A549 (cell line): ENCODE measurements at regions not wholly inside any gene's neighbourhood (a gene's known extent, or its start where the extent isn't known, plus 50 kb on each side); places are given as distances from the start of the nearest gene placed in this dataset.

Source experiments
- ATAC-seq, 2 experiments: fragments of 200-7000 bp in 1 of 2; fragments of >200 bp in 1 of 2; cut with Nextera tagmentation in 1 of 2; cut with Tn5 transposase in 1 of 2; 3 replicates each; pipeline versions ENCODE4 v1.8.0 to v1.9.1; 2018 to 2020; ENCODE audit warnings: mild to moderate bottlenecking in 1 of 2, moderate library complexity in 1 of 2
- CTCF ChIA-PET: fragments of 300-600 bp; sonication (Branson Sonifier 250); formaldehyde crosslinking; extraction: SDS; loops from one replicate; lab custom pipeline; 2021; ENCODE audit warnings: antibody characterized with exemption, inconsistent platforms; lab: Yijun Ruan, JAX
- POLR2A ChIA-PET: fragments of 350-600 bp; formaldehyde crosslinking; extraction: SDS; loops from one replicate; lab custom pipeline; 2021; ENCODE audit warnings: antibody characterized with exemption, inconsistent platforms; lab: Yijun Ruan, JAX
- DNase-seq, 2 experiments: peaks; one replicate each; pipeline versions ENCODE4 v3.0.0 to v3.0.0-alpha.2; 2011 to 2016; ENCODE audit warnings: low read depth in 1 of 2, low spot score in 1 of 2
- FAIRE-seq: peaks from 2 replicates; lab custom pipeline; 2011; peaks lifted over from hg19 to GRCh38; lab: Jason Lieb, UNC
- H3K27ac ChIP-seq, 2 experiments: fragments of >200 bp; sonication (Bioruptor Twin); formaldehyde crosslinking; 3 replicates each; pipeline ENCODE4 v1.5.1; 2016 to 2017
- H3K4me1 ChIP-seq: fragments of >200 bp; sonication (Bioruptor Twin); formaldehyde crosslinking; 3 replicates; pipeline ENCODE4 v1.6.1; 2016
- H3K4me2 ChIP-seq: fragments of >200 bp; sonication (Bioruptor Twin); formaldehyde crosslinking; 3 replicates; pipeline ENCODE4 v1.6.1; 2016
- H3K4me3 ChIP-seq: fragments of >200 bp; sonication (Bioruptor Twin); formaldehyde crosslinking; 3 replicates; pipeline ENCODE4 v1.5.1; 2016
- H3K9me3 ChIP-seq: fragments of >200 bp; sonication (Bioruptor Twin); formaldehyde crosslinking; 3 replicates; pipeline ENCODE4 v1.6.1; 2016
- BHLHE40 ChIP-seq: IDR thresholded peaks from 2 replicates; pipeline ENCODE4 v1.6.1; 2012; ENCODE audit warnings: low read depth, low read length, inconsistent platforms
- ELK1 ChIP-seq: fragments of 150-350 bp; IDR thresholded peaks from 2 replicates; pipeline ENCODE4 v1.6.1; 2014; ENCODE audit warnings: low read depth, mild to moderate bottlenecking, low read length
- FOSB ChIP-seq: fragments of 250-450 bp; sonication (Bioruptor Pico); IDR thresholded peaks from 2 replicates; pipeline ENCODE4 v1.5.0; 2020; ENCODE audit warnings: mild to moderate bottlenecking, moderate library complexity
- GATA3 ChIP-seq: IDR thresholded peaks from 2 replicates; pipeline ENCODE4 v1.6.1; 2012; ENCODE audit warnings: borderline replicate concordance
- HDAC2 ChIP-seq: fragments of 200-600 bp; sonication (generic); IDR thresholded peaks from 2 replicates; pipeline ENCODE4 v1.6.1; 2016
- HOXB13 ChIP-seq: fragments of 250-450 bp; sonication (Bioruptor Pico); IDR thresholded peaks from 2 replicates; pipeline ENCODE4 v1.5.0; 2020; ENCODE audit warnings: low read depth, mild to moderate bottlenecking, moderate library complexity
- MAFK ChIP-seq: fragments of 450-650 bp; IDR thresholded peaks from 2 replicates; pipeline ENCODE4 v1.6.1; 2014; ENCODE audit not compliant: partially characterized antibody
- MAX ChIP-seq: IDR thresholded peaks from 2 replicates; pipeline ENCODE4 v1.6.1; 2012
- NPAS2 ChIP-seq: fragments of 250-450 bp; sonication (Bioruptor Pico); IDR thresholded peaks from 2 replicates; pipeline ENCODE4 v1.8.0; 2022; ENCODE audit warnings: mild to moderate bottlenecking, moderate library complexity, borderline replicate concordance
- PHF8 ChIP-seq: fragments of 200-600 bp; sonication (generic); IDR thresholded peaks from 2 replicates; pipeline ENCODE4 v1.6.1; 2016; ENCODE audit warnings: low read depth, mild to moderate bottlenecking, antibody characterized with exemption, moderate library complexity, borderline replicate concordance
- RAD21 ChIP-seq, 2 experiments: fragments of >200 bp in 1 of 2; sonication (Bioruptor Twin) in 1 of 2; formaldehyde crosslinking in 1 of 2; IDR thresholded peaks in 1 of 2; conservative IDR thresholded peaks in 1 of 2; 2 replicates in 1 of 2; 3 replicates in 1 of 2; pipeline ENCODE4 v1.6.1; 2012 to 2018; ENCODE audit warnings: inconsistent platforms in 1 of 2
- RCOR1 ChIP-seq: fragments of 150-350 bp; IDR thresholded peaks from 2 replicates; pipeline ENCODE4 v1.6.1; 2014; ENCODE audit warnings: antibody characterized with exemption, low read length, low read depth
- SMC3 ChIP-seq: fragments of >200 bp; sonication (Bioruptor Twin); formaldehyde crosslinking; IDR thresholded peaks from 3 replicates; pipeline ENCODE4 v1.6.1; 2018; ENCODE audit warnings: inconsistent platforms
- ZC3H11A ChIP-seq: fragments of 450-650 bp; IDR thresholded peaks from 2 replicates; pipeline ENCODE4 v1.6.1; 2014; ENCODE audit warnings: antibody characterized with exemption, mild to moderate bottlenecking
- ZFP36 ChIP-seq: fragments of 450-650 bp; IDR thresholded peaks from 2 replicates; pipeline ENCODE4 v1.6.1; 2014; ENCODE audit warnings: borderline replicate concordance; ENCODE audit not compliant: partially characterized antibody
- ZSCAN20 ChIP-seq: fragments of 250-450 bp; sonication (Bioruptor Pico); IDR thresholded peaks from 2 replicates; pipeline ENCODE4 v1.8.0; 2022; ENCODE audit warnings: mild to moderate bottlenecking, moderate library complexity
- WGBS: methylation state at CpG from one replicate; pipeline ENCODE4 v1.1.6; 2017; ENCODE audit errors: missing lambda C conversion rate; 5-methylcytosine and 5-hydroxymethylcytosine counted together
- TF ChIP-seq, protein P1 (sequence below): fragments of >200 bp; sonication (Bioruptor Twin); formaldehyde crosslinking; IDR thresholded peaks from 2 replicates; pipeline ENCODE4 v1.6.1; 2016
- TF ChIP-seq, protein P2 (sequence below): fragments of >200 bp; sonication (Bioruptor Twin); formaldehyde crosslinking; IDR thresholded peaks from 3 replicates; pipeline ENCODE4 v1.5.1; 2016

GRCh38 chr1:94332516-94332915, 85.7 kb upstream of the ABCD3 start (continued):
- TF ChIP-seq NPAS2 (CRISPR knock-in tag) (no peak), GATA3 (no peak)

GRCh38 chr1:94329986-94330385, 88.2 kb upstream of the ABCD3 start:
- POLR2A ChIA-PET: interaction anchor here (0.5 to 1.3 kb wide), 2 partner anchors 92 to 285 kb away, joined by 3 to 16 read pairs; partner anchors contain the start of gene ARHGAP29
- peak; percentile 22 to 48; a peak in 3 of 6 replicates for ATAC-seq
- H3K9me3 ChIP-seq: no peaks in the 10 kb centered on the region
- TF ChIP-seq RCOR1 (no peak), HDAC2 (no peak), PHF8 (no peak), SMC3 (peak; percentile 79), ZSCAN20 (CRISPR knock-in tag) (no peak), ZC3H11A (no peak), MAX (no peak), ZFP36 (no peak), RAD21 (conservative IDR thresholded peaks at IDR 0.05 in 1 of 2, IDR thresholded peaks at IDR 0.05 in 1 of 2) (peak; percentile 70 to 73), ELK1 (no peak), FOSB (no peak), BHLHE40 (no peak)
- TF ChIP-seq, protein P1, sequence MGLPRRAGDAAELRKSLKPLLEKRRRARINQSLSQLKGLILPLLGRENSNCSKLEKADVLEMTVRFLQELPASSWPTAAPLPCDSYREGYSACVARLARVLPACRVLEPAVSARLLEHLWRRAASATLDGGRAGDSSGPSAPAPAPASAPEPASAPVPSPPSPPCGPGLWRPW: no peak
- TF ChIP-seq, protein P2, sequence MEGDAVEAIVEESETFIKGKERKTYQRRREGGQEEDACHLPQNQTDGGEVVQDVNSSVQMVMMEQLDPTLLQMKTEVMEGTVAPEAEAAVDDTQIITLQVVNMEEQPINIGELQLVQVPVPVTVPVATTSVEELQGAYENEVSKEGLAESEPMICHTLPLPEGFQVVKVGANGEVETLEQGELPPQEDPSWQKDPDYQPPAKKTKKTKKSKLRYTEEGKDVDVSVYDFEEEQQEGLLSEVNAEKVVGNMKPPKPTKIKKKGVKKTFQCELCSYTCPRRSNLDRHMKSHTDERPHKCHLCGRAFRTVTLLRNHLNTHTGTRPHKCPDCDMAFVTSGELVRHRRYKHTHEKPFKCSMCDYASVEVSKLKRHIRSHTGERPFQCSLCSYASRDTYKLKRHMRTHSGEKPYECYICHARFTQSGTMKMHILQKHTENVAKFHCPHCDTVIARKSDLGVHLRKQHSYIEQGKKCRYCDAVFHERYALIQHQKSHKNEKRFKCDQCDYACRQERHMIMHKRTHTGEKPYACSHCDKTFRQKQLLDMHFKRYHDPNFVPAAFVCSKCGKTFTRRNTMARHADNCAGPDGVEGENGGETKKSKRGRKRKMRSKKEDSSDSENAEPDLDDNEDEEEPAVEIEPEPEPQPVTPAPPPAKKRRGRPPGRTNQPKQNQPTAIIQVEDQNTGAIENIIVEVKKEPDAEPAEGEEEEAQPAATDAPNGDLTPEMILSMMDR: peak; percentile 43
- H3K27ac ChIP-seq: peak overlapping the region; percentile 39 to 68; a peak in 5 of 6 replicates
- H3K4me1 ChIP-seq: peaks cover 54% of the 10 kb centered on the region
- peak overlapping the region; percentile 38 for H3K4me2 ChIP-seq
- DNase-seq: peak in 1 of 2 experiments; percentile 37
- FAIRE-seq: no peak
- CTCF ChIA-PET: interaction anchor here (0.7 to 18.8 kb wide), 18 partner anchors 9 to 315 kb away, joined by 3 to 840 read pairs (median 4); partner anchors contain the start of gene ARHGAP29
- no peak overlapping the region for H3K4me3 ChIP-seq
- 41% methylated on average over 3 of the region's 3 CpGs for WGBS

DNA sequence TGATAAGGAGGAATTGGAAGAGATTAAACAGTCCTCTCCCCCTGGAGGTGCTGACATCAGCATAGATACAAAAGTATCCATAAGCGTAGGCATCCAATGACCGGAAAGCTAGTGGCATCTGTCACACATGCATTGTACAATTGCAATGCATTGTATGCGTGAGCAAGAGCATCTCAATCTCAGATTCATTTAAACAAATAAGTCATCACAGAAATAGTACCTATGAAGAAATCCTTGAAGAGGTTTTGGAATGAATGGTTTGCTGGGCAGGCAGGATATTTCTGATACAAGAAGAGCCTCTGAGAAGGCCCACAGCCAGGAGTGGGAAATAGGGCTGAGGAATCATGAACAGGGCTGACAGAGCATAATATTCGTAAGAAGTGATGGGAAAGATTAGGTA, 88.9 kb upstream of the ABCD3 start:
- H3K4me2 ChIP-seq: 0 out of 3 replicates have a peak overlapping the region, but pooled peaks have one; percentile 38
- peaks cover 54% of the 10 kb centered on the region for H3K4me1 ChIP-seq
- peak overlapping the region; percentile 39 to 68; a peak in 4 of 6 replicates for H3K27ac ChIP-seq
- no peak for FAIRE-seq
- no peak for ATAC-seq
- DNase-seq: no peak
- CTCF ChIA-PET: interaction anchor here (0.8 to 18.8 kb wide), 12 partner anchors 8 to 294 kb away, joined by 3 to 840 read pairs (median 5); partner anchors contain the start of gene ARHGAP29
- H3K4me3 ChIP-seq: no peak overlapping the region
- no peaks in the 10 kb centered on the region for H3K9me3 ChIP-seq
- WGBS: 90% methylated on average over 4 of the region's 4 CpGs
- POLR2A ChIA-PET: interaction anchor here (1.3 kb wide), 1 partner anchor 92 kb away, joined by 16 read pairs; the partner anchor contains the start of gene ARHGAP29
- no peak for TF ChIP-seq HOXB13
- TF ChIP-seq MAFK: peak; percentile 34
